Activated T-cell treated with anti-CD3 and anti-CD28 coated beads, Interleukin-2, amount 50 U/mL, for 1 hour (primary cell): ENCODE measurements at regions not wholly inside any gene's neighbourhood (a gene's known extent, or its start where the extent isn't known, plus 50 kb on each side); places are given as distances from the start of the nearest gene placed in this dataset.

ENCODE experiments used
- DNase-seq: peaks from one replicate; pipeline ENCODE4 v3.0.0-alpha.2; 2020

- DNase-seq, result no peak
Observed at GRCh38 chr13:105820415-105820814, 715.0 kb downstream of the EFNB2 start.

GRCh38 chr13:105817498-105817897 lies 718.0 kb downstream of the EFNB2 start:
- no peak for DNase-seq

GRCh38 chr13:105816994-105817393 lies 718.5 kb downstream of the EFNB2 start:
- no peak for DNase-seq

GRCh38 chr13:105814902-105815250 lies 720.6 kb downstream of the EFNB2 start:
- no peak for DNase-seq

- DNase-seq, result no peak
Observed at GRCh38 chr13:105814219-105814901, 721.1 kb downstream of the EFNB2 start.

- DNase-seq, result no peak
Observed at GRCh38 chr13:105806628-105806920, 728.9 kb downstream of the EFNB2 start.

- DNase-seq, result no peak
Observed at GRCh38 chr13:105805892-105806627, 729.4 kb downstream of the EFNB2 start.

- no peak for DNase-seq
Observed at GRCh38 chr13:105804561-105805190, 730.8 kb downstream of the EFNB2 start.

GRCh38 chr13:105799155-105799554 lies 736.3 kb downstream of the EFNB2 start:
- no peak for DNase-seq

- DNase-seq, result no peak
Observed at GRCh38 chr13:105798541-105798940, 736.9 kb downstream of the EFNB2 start.

GRCh38 chr13:105796081-105796480 lies 739.4 kb downstream of the EFNB2 start:
- DNase-seq, result no peak

- no peak for DNase-seq
Observed at GRCh38 chr13:105790923-105791322, 744.5 kb downstream of the EFNB2 start.

GRCh38 chr13:105788530-105788929 lies 746.9 kb downstream of the EFNB2 start:
- no peak for DNase-seq

GRCh38 chr13:105787632-105788031 lies 747.8 kb downstream of the EFNB2 start:
- no peak for DNase-seq

GRCh38 chr13:105785436-105785835 lies 750.0 kb downstream of the EFNB2 start:
- DNase-seq, result no peak

GRCh38 chr13:105783261-105783660 lies 752.2 kb downstream of the EFNB2 start:
- no peak for DNase-seq

GRCh38 chr13:105778196-105778595 lies 757.3 kb downstream of the EFNB2 start:
- DNase-seq, result no peak

- DNase-seq, result no peak
Observed at GRCh38 chr13:105774739-105775460, 760.6 kb downstream of the EFNB2 start.

- no peak for DNase-seq
Observed at GRCh38 chr13:105773863-105774538, 761.5 kb downstream of the EFNB2 start.

- DNase-seq, result no peak
Observed at GRCh38 chr13:105773241-105773640, 762.2 kb downstream of the EFNB2 start.

GRCh38 chr13:105764486-105764885 lies 771.0 kb downstream of the EFNB2 start:
- no peak for DNase-seq

- DNase-seq, result no peak
Observed at GRCh38 chr13:105763851-105764250, 771.6 kb downstream of the EFNB2 start.

GRCh38 chr13:105762096-105762495 lies 773.4 kb downstream of the EFNB2 start:
- DNase-seq, result no peak
